TTC549 (cell line): ENCODE measurements at regions not wholly inside any gene's neighbourhood (a gene's known extent, or its start where the extent isn't known, plus 50 kb on each side); places are given as distances from the start of the nearest gene placed in this dataset.

ENCODE experiments used
- FAIRE-seq: peaks from 2 replicates; lab custom pipeline; 2012; peaks lifted over from hg19 to GRCh38; lab: Jason Lieb, UNC

DNA sequence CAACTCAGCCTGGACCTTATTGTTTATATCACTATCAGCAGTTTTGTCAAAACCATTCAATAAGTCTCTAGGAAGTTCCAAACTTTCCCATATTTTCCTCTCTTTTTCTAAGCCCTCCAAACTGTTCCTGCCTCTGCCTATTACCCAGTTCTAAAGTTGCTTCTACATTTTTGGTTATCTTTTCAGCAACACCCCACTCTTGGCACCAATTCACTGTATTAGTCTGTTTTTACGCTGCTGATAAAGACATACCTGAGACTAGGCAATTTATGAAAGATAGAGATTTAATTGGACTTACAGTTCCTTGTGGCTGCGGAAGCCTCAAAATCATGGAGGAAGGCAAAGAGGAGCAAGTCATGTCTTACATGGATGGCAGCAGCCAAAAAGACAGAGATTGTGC is 744.4 kb upstream of the ADAMTS16 start:
- no peak for FAIRE-seq

GRCh38 chr5:4405614-4406219 is 734.4 kb upstream of the ADAMTS16 start:
- no peak for FAIRE-seq

GRCh38 chr5:4410151-4410550 is 730.0 kb upstream of the ADAMTS16 start:
- FAIRE-seq, result no peak

DNA sequence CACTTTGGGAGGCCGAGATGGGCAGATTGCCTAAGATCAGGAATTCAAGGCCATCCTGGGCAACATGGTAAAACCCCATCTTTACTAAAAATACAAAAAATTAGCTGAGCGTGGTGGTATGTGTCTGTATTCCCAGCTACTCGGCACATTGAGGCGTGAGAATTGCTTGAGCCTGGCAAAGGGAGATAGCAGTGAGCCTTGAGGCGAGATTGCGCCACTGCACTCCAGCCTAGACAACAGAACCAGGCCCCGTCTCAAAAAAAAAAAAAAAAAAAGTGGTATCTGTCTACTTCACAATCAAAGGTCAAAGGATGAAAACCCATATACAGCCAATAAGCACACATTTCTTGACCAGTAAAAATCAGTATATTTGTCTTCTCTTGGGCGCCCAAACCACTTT is 728.5 kb upstream of the ADAMTS16 start:
- FAIRE-seq, result no peak

DNA sequence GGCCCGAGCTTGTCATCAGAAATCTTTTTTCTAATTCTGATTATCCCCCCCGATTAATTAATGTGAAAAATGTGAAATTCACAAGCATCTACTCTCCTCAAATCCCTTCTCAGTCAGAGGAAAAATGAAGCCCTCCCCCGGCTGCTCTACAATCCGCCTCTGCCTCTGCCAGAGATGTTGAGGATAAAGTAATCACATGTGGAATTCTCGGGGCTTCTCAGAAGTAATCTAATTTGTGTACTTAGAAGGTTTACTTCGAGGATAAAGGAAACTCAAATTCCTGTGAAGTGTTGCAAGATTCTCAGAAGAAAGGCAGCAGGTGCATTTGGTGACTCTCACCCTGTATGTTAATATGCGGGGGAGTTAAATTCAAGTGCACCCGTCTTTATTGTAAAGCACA is 726.1 kb upstream of the ADAMTS16 start:
- no peak for FAIRE-seq

DNA sequence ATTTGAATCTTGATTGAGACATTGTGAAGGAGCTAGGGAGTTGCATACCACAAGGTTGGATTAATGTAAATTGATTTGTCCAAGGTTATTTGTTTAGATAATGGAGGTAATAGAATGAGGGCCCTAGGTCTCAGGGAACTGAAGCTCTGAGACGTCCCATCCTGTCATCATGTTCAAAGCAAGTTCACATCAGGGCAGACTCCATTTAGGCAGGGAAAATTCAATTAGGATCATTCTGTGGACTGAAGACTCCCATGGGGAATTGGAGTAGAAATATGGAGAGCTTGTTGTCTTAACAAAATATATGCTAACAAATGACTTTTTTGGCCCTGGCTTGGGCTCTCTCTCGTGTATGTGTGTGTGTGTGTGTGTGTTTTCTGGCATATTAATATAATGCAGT is 722.0 kb upstream of the ADAMTS16 start:
- no peak for FAIRE-seq

DNA sequence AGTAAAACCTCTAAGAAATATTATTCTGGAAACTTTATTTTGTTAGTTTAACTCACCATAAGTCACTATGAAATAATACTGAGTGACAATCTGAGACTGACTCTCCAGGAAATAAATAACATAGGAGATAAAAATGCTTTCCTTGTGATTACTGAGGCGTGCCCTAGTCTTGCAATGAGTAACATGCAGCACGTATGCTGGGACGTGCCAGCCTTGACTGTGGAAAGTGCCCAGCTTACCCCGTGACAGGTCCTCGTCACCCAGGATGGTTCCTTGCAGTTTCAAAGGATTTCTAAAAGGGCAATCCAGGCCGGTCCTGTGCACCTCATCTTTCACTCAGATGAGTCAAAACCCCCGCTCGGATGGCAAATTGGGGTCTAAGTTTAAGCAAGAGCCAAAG is 720.8 kb upstream of the ADAMTS16 start:
- FAIRE-seq, result no peak

DNA sequence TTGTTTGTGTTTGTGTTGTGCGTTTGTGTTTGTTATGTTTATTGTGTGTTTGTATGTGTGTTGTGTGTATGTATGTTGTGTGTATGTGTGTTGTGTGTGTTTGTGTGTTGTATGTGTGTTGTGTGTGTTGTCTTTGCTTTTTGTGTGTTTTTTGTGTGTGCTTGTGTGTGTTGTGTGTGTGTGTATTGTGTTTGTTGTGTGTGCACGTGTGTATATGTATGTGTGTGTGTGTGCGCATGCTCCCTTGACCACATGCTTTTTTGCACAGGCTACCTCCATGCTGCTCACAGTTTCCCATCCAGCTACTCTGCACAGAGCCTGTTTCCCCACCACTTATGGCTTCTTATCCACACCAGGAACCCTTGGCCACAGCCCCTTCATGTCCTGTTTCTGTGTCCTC is 720.0 kb upstream of the ADAMTS16 start:
- no peak for FAIRE-seq

- FAIRE-seq, result no peak
Measured at GRCh38 chr5:4420681-4421080, 719.4 kb upstream of the ADAMTS16 start.

DNA sequence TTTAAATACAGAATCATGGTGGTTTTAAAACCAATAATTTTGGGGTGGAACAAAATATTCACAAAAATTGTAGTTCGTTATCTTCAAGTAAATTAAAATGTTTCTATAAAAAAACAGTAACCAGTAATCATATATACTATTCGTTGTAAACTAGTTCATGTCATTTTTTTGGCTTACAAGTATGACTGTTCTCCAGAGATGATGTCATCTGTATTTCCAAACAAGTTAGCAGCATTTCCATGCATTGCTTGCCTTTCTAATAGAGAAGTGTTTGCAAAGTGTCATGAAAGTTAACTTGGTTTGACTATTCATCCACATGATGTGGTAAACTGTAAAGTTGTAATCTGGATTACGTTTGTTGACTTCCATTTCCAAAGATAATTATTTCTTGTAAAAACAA is 717.9 kb upstream of the ADAMTS16 start:
- no peak for FAIRE-seq

DNA sequence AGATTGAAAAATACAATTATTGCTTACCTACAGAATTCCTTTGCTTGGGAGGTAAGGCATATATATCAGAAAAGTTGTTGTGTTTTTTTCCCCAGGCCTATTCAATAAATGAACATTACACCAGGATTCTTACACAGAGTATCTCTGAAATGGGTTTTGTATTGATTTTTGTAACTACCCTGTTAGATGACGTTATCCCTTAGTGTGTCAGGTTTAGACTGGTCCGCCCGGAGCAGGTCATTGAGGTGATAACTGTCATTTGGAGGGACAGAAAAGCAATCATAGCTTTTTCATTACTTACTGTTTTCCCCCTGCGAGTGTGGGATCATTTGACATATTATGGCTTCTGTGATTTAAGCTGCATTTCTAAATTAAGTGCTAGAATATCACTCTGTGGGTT is 715.2 kb upstream of the ADAMTS16 start:
- FAIRE-seq, result no peak

DNA sequence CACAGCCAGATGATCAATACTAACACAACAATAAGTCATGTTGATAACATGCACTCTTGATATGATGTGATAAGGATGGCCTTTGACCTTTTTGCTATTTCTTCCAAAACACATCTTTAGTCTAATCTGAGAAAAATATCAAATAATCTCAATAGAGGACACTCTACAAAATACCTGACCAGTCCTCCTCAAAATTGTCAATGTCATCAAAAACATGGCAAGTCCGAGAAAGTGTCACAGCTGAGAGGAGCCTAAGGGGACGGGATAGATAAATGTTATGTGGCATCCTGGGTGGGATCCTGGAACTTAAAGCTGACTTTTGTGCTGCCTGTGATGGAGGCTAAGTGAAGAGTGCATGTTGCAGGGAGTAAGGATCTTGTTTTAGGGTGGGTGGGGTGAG is 699.6 kb upstream of the ADAMTS16 start:
- FAIRE-seq, result no peak

- no peak for FAIRE-seq
Measured at GRCh38 chr5:4442221-4442620, 697.9 kb upstream of the ADAMTS16 start.

DNA sequence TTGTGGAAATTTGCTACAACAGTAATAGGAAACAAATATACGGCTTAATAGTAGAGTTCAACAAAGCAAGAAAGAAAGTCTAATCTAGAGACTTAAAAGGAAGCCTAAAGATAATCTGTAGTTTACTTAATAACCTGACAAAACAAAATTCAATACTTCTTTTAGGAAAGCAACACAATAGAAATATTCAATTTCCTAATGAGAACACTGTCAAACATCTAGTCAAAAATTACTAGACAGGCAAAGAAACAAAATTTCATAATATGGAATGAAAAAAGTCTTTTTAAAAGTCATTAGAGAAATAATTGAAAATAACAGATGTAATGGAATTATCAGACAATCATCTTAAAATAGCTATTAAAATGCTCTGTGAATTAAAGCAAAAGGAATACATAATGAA is 692.5 kb upstream of the ADAMTS16 start:
- no peak for FAIRE-seq

DNA sequence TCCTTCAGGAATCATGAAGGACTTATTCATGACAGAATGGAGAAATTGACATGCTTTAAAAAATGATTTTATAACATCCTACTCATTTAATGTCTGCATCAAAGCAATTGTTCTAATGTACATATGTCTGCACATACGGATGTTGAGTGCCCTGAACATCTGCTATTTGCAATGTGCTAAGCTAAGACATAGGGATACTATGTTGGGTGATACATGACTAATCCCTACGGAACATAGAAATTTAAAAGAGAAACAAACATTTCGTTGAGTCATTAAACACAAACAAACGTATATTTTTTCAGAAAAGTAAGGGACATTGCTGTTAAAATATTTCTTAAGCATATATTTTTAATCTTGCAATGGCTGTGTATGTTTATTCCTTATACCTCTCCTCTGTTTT is 686.5 kb upstream of the ADAMTS16 start:
- FAIRE-seq, result no peak

- no peak for FAIRE-seq
Measured at GRCh38 chr5:4479426-4479825, 660.7 kb upstream of the ADAMTS16 start.

GRCh38 chr5:4480528-4481349 is 659.4 kb upstream of the ADAMTS16 start:
- FAIRE-seq, result no peak

DNA sequence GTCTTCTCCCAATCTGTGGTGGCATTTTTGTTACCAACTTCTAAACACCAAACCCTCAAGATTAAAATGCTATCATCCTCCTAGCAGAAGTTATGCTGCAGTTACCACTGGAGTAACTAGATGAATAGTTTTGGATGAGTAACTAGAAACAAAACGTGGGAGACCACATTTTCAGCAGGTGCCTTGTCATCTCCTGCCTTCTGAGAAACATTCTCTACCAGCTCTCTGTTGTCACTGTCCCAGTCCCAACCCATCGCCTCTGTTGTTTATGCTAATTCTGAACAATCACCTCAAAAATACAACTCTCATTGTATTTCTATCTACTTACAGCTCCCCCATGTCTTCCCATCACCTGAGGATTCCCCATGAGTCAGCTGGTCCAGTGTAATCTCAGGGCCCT is 652.5 kb upstream of the ADAMTS16 start:
- no peak for FAIRE-seq

DNA sequence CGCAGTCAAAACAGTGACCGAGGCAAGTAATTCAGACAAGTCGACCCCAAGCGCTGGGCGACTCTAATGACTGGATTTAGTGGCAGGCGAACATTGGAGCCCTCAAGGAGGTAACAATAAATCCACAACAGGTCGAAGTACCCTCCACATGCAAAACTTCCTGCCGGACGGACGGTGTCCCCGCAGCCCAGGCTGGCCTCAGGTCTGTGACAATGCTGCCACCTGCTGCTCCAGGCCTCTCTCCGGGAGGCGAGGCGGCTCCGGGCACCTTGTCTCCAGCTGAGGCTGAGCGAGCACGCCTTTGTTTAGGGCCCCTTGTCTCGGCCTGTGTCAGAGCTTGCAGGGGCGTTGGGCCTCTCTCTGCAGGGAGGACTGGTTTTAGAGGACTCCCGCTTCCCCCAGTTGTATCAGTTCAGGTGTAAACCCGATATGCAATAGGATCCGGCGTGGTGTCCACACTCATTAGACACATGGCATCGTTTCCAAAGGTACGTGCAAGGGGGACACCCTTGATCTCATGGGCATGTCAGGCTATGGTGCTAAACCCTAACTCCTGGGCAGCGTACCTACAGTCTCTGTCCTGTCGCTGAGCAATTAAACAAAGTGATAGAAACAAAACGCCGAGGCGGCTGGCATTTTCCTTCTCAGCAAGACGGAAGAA is 628.0 kb upstream of the ADAMTS16 start:
- FAIRE-seq, result no peak

GRCh38 chr5:4513381-4513780 is 626.7 kb upstream of the ADAMTS16 start:
- no peak for FAIRE-seq

DNA sequence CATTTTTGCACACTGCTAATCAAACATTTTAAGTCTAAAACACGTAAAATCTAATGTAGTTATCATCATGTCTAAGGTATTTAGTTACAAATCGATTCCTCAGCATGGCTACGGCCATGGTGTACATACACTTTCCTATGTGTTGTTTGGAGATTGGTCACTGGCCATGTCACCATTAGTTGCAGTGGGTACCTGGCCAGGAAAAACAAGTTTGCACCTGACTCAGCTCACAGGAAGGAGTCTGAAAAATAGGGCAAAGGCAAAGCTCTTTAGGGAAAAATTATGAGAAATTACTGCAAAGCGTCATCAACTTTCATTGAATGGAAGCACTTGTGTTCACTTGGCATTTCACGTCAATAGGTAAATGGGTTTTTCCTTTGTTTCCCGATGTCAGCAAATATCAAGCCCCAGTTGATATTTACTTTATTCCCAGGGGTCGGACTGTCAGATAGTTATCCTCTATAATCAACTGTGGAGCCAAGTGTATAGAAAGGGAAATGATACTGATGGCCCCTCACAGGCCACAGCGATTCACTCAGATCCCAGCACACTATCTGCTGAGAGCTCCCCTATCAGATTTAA is 626.0 kb upstream of the ADAMTS16 start:
- no peak for FAIRE-seq

DNA sequence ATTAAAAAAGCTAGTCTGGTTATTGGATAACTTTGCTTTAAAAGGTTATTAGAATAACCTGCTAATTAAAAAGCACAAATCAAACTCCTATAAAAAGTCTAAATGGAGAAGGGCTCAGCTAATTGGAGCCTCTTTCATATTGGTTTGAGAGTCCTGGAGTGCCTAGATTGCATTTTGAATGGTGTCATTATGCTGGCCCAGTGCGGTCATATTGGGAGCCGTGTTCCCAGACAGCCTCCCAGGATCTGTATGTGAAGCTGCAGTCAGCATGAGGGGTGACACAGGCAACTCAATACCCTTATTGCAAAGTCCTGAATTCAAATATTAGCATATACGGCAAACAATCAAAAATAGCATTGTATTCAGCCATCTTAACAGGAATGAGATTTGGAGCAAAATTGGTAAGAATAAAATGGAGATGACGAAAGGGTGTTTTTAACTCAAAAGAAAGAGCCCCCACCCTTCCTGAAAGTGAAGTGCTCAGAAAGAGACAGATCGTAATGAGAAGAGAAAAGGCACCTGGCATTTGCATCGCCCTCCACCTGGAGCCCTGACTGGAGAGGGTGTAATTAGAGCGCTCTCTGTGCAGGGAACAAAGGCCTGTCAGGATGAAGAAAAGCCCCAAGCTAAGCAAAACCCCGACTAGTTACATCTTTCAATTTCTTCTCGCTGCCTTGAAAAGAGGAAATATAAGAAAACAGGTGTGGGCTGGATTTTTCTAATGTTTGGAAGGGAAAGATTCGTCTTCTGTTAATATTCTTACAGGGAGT is 621.0 kb upstream of the ADAMTS16 start:
- FAIRE-seq, result no peak

- no peak for FAIRE-seq
Measured at GRCh38 chr5:4520559-4520958, 619.6 kb upstream of the ADAMTS16 start.
